Stimulated activated naive B cell treated with anti-CD40 and anti-IgM and Interleukin-4, amounts not matched to agents 10 μg/mL and 1 μg/mL and 100 μg/mL, for 72 hours (primary cell): ENCODE measurements at regions not wholly inside any gene's neighbourhood (a gene's known extent, or its start where the extent isn't known, plus 50 kb on each side); places are given as distances from the start of the nearest gene placed in this dataset.
A peak's percentile ranks its signal among the peaks of the same experiment; 100 is the strongest.
"Not testable (repeated sequence)": the region's sequence is repeated elsewhere in the genome, so short reads cannot be mapped to it uniquely, and the experiment has no call there.

Experiments
- ATAC-seq, 2 donors: fragments of 150-1000 bp; cut with Tn5 transposase; replicated peaks; 2 replicates each; pipeline ENCODE4 v1.10.0; 2021; ENCODE audit warnings: moderate library complexity in 1 of 2
- DNase-seq: peaks from one replicate; pipeline ENCODE4 v3.0.0; 2021
- H3K27ac Mint-ChIP-seq: one replicate; pipeline ENCODE4 v1.8.0; 2022; ENCODE audit warnings: mild to moderate bottlenecking, mixed read lengths
- H3K27me3 Mint-ChIP-seq, 2 donors: one replicate each; pipeline ENCODE4 v1.8.0; 2022; ENCODE audit warnings: mixed read lengths in 2 of 2
- H3K36me3 Mint-ChIP-seq, 2 donors: one replicate each; pipeline ENCODE4 v1.8.0; 2022; ENCODE audit warnings: mixed read lengths in 2 of 2, mild to moderate bottlenecking in 1 of 2
- H3K4me1 Mint-ChIP-seq, 2 donors: one replicate each; pipeline ENCODE4 v1.8.0; 2022; ENCODE audit warnings: mixed read lengths in 2 of 2, mild to moderate bottlenecking in 1 of 2
- H3K4me3 Mint-ChIP-seq, 2 donors: one replicate each; pipeline ENCODE4 v1.8.0; 2022; ENCODE audit warnings: mild to moderate bottlenecking in 2 of 2, mixed read lengths in 2 of 2, moderate library complexity in 1 of 2
- H3K9me3 Mint-ChIP-seq, 2 donors: one replicate each; pipeline ENCODE4 v1.8.0; 2022; ENCODE audit warnings: mixed read lengths in 2 of 2, mild to moderate bottlenecking in 1 of 2

- Mint-ChIP-seq H3K27ac (no peak overlapping the region), H3K27me3 (peaks cover 21% of the 10 kb centered on the region in 2 donors), H3K4me1 (no peaks in the 10 kb centered on the region), H3K9me3 (no peaks in the 10 kb centered on the region), H3K4me3 (no peak overlapping the region), H3K36me3 (no peaks in the 10 kb centered on the region)
- DNase-seq (no peak), ATAC-seq (no peak)
These were observed 70.5 kb upstream of the PTCH1 start for GRCh38 chr9:95587021-95587964.

- Mint-ChIP-seq H3K27me3 (peaks cover 21 to 27% of the 10 kb centered on the region in 2 donors), H3K9me3 (no peaks in the 10 kb centered on the region), H3K4me3 (no peak overlapping the region), H3K27ac (no peak overlapping the region), H3K4me1 (no peaks in the 10 kb centered on the region), H3K36me3 (no peaks in the 10 kb centered on the region)
- no peak for ATAC-seq
- DNase-seq: no peak
These were observed 69.6 kb upstream of the PTCH1 start for GRCh38 chr9:95586326-95586725.

GRCh38 chr9:95585824-95586223, 69.1 kb upstream of the PTCH1 start:
- no peaks in the 10 kb centered on the region for H3K4me1 Mint-ChIP-seq
- DNase-seq (no peak), ATAC-seq (no peak)
- H3K27ac Mint-ChIP-seq: peak overlapping the region; percentile 59
- peaks cover 21 to 27% of the 10 kb centered on the region in 2 donors for H3K27me3 Mint-ChIP-seq
- no peaks in the 10 kb centered on the region for H3K36me3 Mint-ChIP-seq
- H3K9me3 Mint-ChIP-seq: no peaks in the 10 kb centered on the region
- H3K4me3 Mint-ChIP-seq: no peak overlapping the region

GRCh38 chr9:95584176-95584575, 67.4 kb upstream of the PTCH1 start:
- no peaks in the 10 kb centered on the region for H3K9me3 Mint-ChIP-seq
- H3K4me1 Mint-ChIP-seq: no peaks in the 10 kb centered on the region
- peaks cover 9 to 15% of the 10 kb centered on the region in 2 donors for H3K27me3 Mint-ChIP-seq
- no peak for DNase-seq
- H3K27ac Mint-ChIP-seq: no peak overlapping the region
- H3K4me3 Mint-ChIP-seq: no peak overlapping the region
- no peaks in the 10 kb centered on the region for H3K36me3 Mint-ChIP-seq
- ATAC-seq: no peak

DNA sequence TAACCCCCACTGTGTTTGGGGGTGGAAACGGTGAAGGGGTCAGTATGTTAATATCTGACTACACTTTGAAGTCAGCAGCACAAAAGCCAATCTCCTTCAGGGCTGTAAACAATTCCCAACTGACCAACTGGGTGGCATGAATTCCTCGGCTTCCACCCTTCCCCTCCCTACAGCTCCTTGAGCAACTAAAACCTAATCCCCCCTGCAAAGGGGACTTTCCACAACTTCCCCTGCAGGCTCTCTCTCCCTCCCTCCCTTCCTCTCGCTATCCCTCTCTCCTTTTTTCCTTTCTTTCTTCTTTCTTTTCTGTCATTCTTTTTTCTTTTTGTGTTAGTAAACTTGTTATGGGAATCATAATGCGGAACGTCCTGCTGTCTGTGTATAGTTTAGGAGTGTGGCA, 65.1 kb upstream of the PTCH1 start:
- H3K27me3 Mint-ChIP-seq: peaks cover 9 to 25% of the 10 kb centered on the region in 2 donors
- H3K36me3 Mint-ChIP-seq: no peaks in the 10 kb centered on the region
- H3K4me3 Mint-ChIP-seq: no peak overlapping the region
- no peaks in the 10 kb centered on the region for H3K4me1 Mint-ChIP-seq
- H3K9me3 Mint-ChIP-seq: no peaks in the 10 kb centered on the region
- DNase-seq (no peak), ATAC-seq (no peak)
- no peak overlapping the region for H3K27ac Mint-ChIP-seq

DNA sequence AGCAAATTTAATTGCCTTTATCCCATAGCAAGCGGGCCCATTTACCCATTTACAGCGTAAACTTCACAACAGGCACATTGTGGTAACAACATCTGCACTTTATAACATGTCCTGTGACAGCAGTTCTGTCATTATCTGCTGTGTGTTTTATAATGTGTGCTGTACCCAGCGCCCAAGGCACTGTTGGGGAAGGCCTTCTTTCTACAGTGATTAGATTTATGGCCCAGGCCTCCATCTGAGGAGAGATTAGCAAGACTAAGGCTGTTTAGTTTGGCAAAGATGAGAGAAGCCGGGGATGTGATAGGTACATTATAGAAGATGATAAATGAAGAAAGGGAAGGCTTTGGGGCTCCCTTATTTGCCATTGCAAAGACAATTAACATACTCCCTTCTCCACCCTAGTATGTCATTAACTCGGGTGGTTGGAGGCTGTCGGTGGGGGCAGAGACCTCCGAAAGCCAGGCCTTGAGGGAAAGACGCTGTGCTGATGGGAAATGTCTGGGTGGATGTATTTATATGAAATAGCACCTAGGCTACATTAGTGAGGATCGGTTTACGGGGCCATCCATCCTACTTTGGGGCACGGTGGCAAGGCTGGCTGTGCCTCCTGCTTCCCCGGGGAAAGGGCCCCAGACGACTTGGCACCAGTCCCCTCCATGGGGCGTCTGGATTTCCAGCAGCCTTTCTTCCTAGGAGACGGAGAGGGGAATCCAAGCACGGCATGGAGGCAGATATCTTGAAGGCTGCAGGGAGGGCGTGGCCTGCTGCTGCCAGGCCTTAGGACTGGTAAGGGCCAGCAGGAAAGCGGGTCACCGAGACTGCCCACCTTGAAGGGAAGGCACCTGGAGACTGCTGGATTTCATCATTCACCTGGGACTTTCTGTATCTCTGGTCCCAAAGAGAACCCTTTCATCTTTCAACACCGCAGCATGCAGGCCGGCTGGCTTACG, 64.3 kb upstream of the PTCH1 start:
- DNase-seq (no peak), ATAC-seq (no peak)
- Mint-ChIP-seq H3K27me3 (peaks cover 14 to 31% of the 10 kb centered on the region in 2 donors), H3K4me1 (no peaks in the 10 kb centered on the region), H3K4me3 (no peak overlapping the region), H3K36me3 (no peaks in the 10 kb centered on the region), H3K9me3 (no peaks in the 10 kb centered on the region), H3K27ac (no peak overlapping the region)

- no peak for DNase-seq
- Mint-ChIP-seq H3K4me1 (peaks cover 0 to 3% of the 10 kb centered on the region in 2 donors), H3K4me3 (no peak overlapping the region), H3K27ac (no peak overlapping the region), H3K27me3 (peaks cover 33 to 35% of the 10 kb centered on the region in 2 donors), H3K9me3 (no peaks in the 10 kb centered on the region), H3K36me3 (no peaks in the 10 kb centered on the region)
- no peak for ATAC-seq
These were observed 58.2 kb upstream of the PTCH1 start for GRCh38 chr9:95574866-95575553.

DNA sequence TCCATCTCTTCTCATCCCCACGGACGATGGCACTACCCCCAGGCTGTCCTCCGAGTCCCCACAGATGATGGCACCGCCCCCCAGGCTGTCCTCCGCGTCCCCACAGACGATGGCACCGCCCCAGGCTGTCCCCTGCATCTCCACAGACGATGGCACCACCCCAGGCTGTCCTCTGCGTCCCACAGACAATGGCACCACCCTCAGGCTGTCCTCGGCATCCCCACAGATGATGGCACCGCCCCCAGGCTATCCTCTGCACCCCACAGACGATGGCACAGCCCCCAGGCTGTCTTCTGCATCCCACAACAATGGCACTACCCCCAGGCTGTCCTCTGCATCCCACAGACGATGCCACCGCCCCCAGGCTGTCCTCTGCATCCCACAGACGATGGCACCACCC, 57.4 kb upstream of the PTCH1 start:
- H3K9me3 Mint-ChIP-seq: no peaks in the 10 kb centered on the region
- H3K4me3 Mint-ChIP-seq: no peak overlapping the region
- no peak overlapping the region for H3K27ac Mint-ChIP-seq
- no peak for DNase-seq
- peaks cover 35 to 37% of the 10 kb centered on the region in 2 donors for H3K27me3 Mint-ChIP-seq
- ATAC-seq: no peak
- H3K36me3 Mint-ChIP-seq: no peaks in the 10 kb centered on the region
- H3K4me1 Mint-ChIP-seq: peaks cover 0 to 5% of the 10 kb centered on the region in 2 donors

- no peak for ATAC-seq
- no peaks in the 10 kb centered on the region for H3K36me3 Mint-ChIP-seq
- no peak for DNase-seq
- peaks cover 0 to 5% of the 10 kb centered on the region in 2 donors for H3K4me1 Mint-ChIP-seq
- no peaks in the 10 kb centered on the region for H3K9me3 Mint-ChIP-seq
- no peak overlapping the region for H3K27ac Mint-ChIP-seq
- no peak overlapping the region for H3K4me3 Mint-ChIP-seq
- peaks cover 34 to 37% of the 10 kb centered on the region in 2 donors for H3K27me3 Mint-ChIP-seq
These were observed 56.7 kb upstream of the PTCH1 start for GRCh38 chr9:95573463-95573862.

DNA sequence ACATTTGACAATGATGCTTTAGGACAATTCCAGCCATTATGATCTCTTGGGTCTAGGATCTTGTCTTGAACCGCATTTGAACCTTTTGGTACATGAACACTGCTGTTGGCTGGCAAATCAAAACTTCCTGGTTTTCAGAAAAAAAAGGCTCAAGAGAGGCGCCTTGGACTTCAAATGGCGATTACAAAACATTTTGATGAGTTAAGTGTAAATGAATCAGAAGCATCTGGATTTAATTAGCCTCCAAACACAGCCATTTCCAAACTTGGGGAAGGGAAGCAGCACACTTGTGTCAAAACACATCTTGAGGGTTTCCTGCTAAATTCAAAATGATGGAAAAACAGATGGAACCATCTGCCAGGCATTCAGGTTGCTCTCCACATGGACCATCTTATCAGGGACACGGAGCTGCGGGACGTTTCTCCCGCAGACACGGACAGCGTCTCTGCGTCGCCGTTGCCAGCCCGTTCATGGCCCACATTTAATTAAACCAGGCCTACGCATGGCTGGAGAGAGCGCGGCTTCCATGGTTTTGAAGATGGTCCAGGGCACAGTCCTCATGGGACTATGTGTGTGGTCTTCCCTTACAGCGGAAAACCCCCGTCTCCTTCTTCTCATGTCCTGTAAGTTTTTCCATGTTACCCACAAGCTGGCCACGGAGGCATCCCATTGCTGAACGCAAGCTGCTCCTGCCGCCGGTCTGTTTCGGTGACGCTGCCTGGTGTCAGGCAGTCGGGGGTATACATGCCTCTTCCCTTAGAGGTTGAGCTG, 55.8 kb upstream of the PTCH1 start:
- no peaks in the 10 kb centered on the region for H3K36me3 Mint-ChIP-seq
- peaks cover 0 to 5% of the 10 kb centered on the region in 2 donors for H3K4me1 Mint-ChIP-seq
- ATAC-seq: no peak
- no peak for DNase-seq
- H3K27me3 Mint-ChIP-seq: peaks cover 32 to 37% of the 10 kb centered on the region in 2 donors
- H3K9me3 Mint-ChIP-seq: no peaks in the 10 kb centered on the region
- H3K27ac Mint-ChIP-seq: no peak overlapping the region
- no peak overlapping the region for H3K4me3 Mint-ChIP-seq

DNA sequence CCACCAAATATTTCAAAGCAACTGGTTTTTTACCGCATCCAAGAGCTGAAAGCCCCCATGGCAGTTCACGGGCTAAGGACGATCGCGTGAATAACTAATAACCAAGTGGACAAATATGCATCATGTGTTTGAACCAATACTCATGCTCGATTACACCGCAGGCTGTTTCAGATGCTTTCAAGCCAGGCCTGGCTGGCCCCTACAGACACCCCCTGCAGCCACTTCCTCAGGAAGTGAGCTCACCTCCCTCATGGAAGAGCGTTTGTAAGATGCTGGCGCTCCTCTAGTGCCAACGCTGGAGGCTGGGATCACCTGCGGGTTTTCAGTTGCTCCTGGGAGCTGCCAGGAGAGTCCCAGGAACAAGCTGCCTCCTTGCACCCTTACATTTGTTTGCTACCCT, 53.9 kb upstream of the PTCH1 start:
- Mint-ChIP-seq H3K9me3 (no peaks in the 10 kb centered on the region), H3K36me3 (no peaks in the 10 kb centered on the region), H3K27ac (no peak overlapping the region), H3K27me3 (peaks cover 17 to 29% of the 10 kb centered on the region in 2 donors), H3K4me1 (peaks cover 0 to 5% of the 10 kb centered on the region in 2 donors), H3K4me3 (no peak overlapping the region)
- DNase-seq (no peak), ATAC-seq (peak in 1 of 2 donors; percentile 46)

DNA sequence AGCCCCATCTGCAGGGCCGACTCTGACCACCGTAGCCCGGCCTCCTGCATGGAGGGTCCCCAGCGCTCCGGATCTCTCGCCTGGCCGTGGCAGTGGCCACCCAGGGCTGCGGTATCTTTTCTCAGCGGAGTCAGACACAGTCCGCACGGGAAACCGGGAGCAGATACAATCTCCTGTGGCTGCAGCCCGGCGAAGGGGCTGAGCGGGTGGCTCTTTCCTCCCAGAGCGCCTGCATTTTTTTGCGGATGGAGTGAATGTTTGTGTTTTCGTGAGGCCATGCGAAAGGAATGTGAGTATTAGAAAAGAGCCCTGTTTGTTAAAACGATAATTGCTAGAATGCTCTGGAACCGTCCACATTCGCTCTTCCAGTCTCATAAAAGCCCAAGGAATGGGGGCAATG, 53.4 kb upstream of the PTCH1 start:
- H3K36me3 Mint-ChIP-seq: no peaks in the 10 kb centered on the region
- H3K27ac Mint-ChIP-seq: no peak overlapping the region
- H3K9me3 Mint-ChIP-seq: no peaks in the 10 kb centered on the region
- no peak for DNase-seq
- peaks cover 17 to 26% of the 10 kb centered on the region in 2 donors for H3K27me3 Mint-ChIP-seq
- peaks cover 0 to 5% of the 10 kb centered on the region in 2 donors for H3K4me1 Mint-ChIP-seq
- no peak for ATAC-seq
- no peak overlapping the region for H3K4me3 Mint-ChIP-seq

GRCh38 chr9:95568735-95569134, 52.0 kb upstream of the PTCH1 start:
- not testable (repeated sequence) for ATAC-seq, H3K27ac Mint-ChIP-seq, H3K9me3 Mint-ChIP-seq, DNase-seq, H3K36me3 Mint-ChIP-seq, H3K4me1 Mint-ChIP-seq, H3K4me3 Mint-ChIP-seq
- peaks cover 27 to 31% of the 10 kb centered on the region in 2 donors for H3K27me3 Mint-ChIP-seq
